SU-DHL-6 (cell line): ENCODE measurements at regions not wholly inside any gene's neighbourhood (a gene's known extent, or its start where the extent isn't known, plus 50 kb on each side); places are given as distances from the start of the nearest gene placed in this dataset.

Experiments
- H2AFZ ChIP-seq: fragments of 200-600 bp; sonication (generic); 2 replicates; pipeline ENCODE4 v1.6.1; 2014; ENCODE audit warnings: low read depth, mild to moderate bottlenecking, moderate library complexity, mixed read lengths, antibody characterized with exemption, low read length; ENCODE audit not compliant: severe bottlenecking
- H3F3A ChIP-seq: fragments of 200-600 bp; shearing (Covaris generic); 2 replicates; pipeline ENCODE4 v1.6.0; 2016; ENCODE audit warnings: antibody characterized with exemption, mild to moderate bottlenecking; ENCODE audit not compliant: insufficient read depth
- H3K27ac ChIP-seq: fragments of 200-600 bp; sonication (generic); 2 replicates; pipeline ENCODE4 v1.5.1; 2016; ENCODE audit warnings: low read depth, mild to moderate bottlenecking, low read length, moderate library complexity, mixed read lengths
- H3K27me3 ChIP-seq: fragments of 200-600 bp; sonication (generic), shearing (Covaris generic); 2 replicates; pipeline ENCODE4 v1.6.0; 2014; ENCODE audit warnings: mild to moderate bottlenecking, low read length
- H3K36me3 ChIP-seq: fragments of 200-600 bp; sonication (generic); 2 replicates; pipeline ENCODE4 v1.6.1; 2014; ENCODE audit warnings: mild to moderate bottlenecking, low read length, mixed read lengths
- H3K4me2 ChIP-seq: fragments of 300-600, 200-600 bp; shearing (Covaris generic), sonication (generic); 2 replicates; pipeline ENCODE4 v1.6.0; 2014; ENCODE audit warnings: low read length, low read depth, mild to moderate bottlenecking; ENCODE audit not compliant: poor library complexity, severe bottlenecking
- H3K4me3 ChIP-seq: fragments of 200-600 bp; sonication (generic); 2 replicates; pipeline ENCODE4 v1.5.1; 2014; ENCODE audit warnings: antibody characterized with exemption, low read length, mild to moderate bottlenecking, mixed read lengths; ENCODE audit not compliant: insufficient read depth, poor library complexity, severe bottlenecking
- H3K79me2 ChIP-seq: fragments of 200-600 bp; sonication (generic); 2 replicates; pipeline ENCODE4 v1.6.1; 2014; ENCODE audit warnings: mild to moderate bottlenecking, low read length, moderate library complexity; ENCODE audit not compliant: insufficient read depth
- H3K9ac ChIP-seq: fragments of 200-600 bp; sonication (generic); 2 replicates; pipeline ENCODE4 v1.7.0; 2014; ENCODE audit warnings: mild to moderate bottlenecking, low read length
- H3K9me2 ChIP-seq: fragments of 200-600 bp; sonication (generic); replicated peaks from 2 replicates; pipeline ENCODE4 v1.6.1; 2014; ENCODE audit warnings: low read length; ENCODE audit not compliant: insufficient read depth
- H3K9me3 ChIP-seq: fragments of 200-600 bp; sonication (generic); 2 replicates; pipeline ENCODE4 v1.6.1; 2014; ENCODE audit warnings: low read length, mixed read lengths; ENCODE audit not compliant: insufficient read depth
- H4K20me1 ChIP-seq: fragments of 200-600 bp; sonication (generic); 2 replicates; pipeline ENCODE4 v1.6.1; 2014; ENCODE audit warnings: low read depth, mild to moderate bottlenecking, antibody characterized with exemption, low read length, moderate library complexity, mixed read lengths
- EZH2phosphoT487 ChIP-seq: fragments of 200-600 bp; sonication (generic), shearing (Covaris generic); conservative IDR thresholded peaks from 2 replicates; pipeline ENCODE4 v1.6.1; 2018; ENCODE audit warnings: mild to moderate bottlenecking, antibody characterized with exemption, low read length, moderate library complexity, mixed read lengths
- TF ChIP-seq, protein P1 (sequence below): fragments of 200-600 bp; sonication (generic); IDR thresholded peaks from one replicate; pipeline ENCODE4 v1.5.1; 2017; ENCODE audit warnings: antibody characterized with exemption, mild to moderate bottlenecking, low read length, moderate library complexity; ENCODE audit not compliant: insufficient read depth, poor library complexity, severe bottlenecking

DNA sequence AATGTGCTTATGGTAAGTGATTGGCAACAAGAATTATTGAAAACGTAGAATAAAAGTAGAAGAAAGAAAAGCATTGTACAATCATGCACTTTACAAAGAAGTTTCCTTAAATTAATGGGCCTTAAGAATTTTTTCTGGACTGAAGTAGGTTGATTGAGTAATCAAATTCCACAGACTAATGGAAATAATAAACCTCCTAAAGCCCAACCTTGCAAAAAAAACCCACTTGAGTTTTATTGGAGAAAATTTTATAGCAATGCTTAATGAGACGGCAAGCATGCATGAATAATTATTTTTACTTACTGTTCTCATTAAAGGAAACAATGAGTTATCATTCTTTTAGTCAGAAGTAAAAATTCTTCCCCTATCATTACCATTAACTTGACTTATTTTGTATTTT, 676.1 kb upstream of the C9orf72 start:
- Histone ChIP-seq H3K27me3 (no peaks in the 10 kb centered on the region), H3K27ac (no peak overlapping the region), H3K79me2 (no peaks in the 10 kb centered on the region), H2AFZ (no peak overlapping the region), H3K9ac (no peak overlapping the region), H3K9me3 (no peaks in the 10 kb centered on the region), H3K4me2 (no peak overlapping the region), H4K20me1 (no peaks in the 10 kb centered on the region), H3F3A (no peaks in the 10 kb centered on the region), H3K36me3 (no peaks in the 10 kb centered on the region), H3K4me3 (no peak overlapping the region), H3K9me2 (no peaks in the 10 kb centered on the region)
- TF ChIP-seq, protein P1, sequence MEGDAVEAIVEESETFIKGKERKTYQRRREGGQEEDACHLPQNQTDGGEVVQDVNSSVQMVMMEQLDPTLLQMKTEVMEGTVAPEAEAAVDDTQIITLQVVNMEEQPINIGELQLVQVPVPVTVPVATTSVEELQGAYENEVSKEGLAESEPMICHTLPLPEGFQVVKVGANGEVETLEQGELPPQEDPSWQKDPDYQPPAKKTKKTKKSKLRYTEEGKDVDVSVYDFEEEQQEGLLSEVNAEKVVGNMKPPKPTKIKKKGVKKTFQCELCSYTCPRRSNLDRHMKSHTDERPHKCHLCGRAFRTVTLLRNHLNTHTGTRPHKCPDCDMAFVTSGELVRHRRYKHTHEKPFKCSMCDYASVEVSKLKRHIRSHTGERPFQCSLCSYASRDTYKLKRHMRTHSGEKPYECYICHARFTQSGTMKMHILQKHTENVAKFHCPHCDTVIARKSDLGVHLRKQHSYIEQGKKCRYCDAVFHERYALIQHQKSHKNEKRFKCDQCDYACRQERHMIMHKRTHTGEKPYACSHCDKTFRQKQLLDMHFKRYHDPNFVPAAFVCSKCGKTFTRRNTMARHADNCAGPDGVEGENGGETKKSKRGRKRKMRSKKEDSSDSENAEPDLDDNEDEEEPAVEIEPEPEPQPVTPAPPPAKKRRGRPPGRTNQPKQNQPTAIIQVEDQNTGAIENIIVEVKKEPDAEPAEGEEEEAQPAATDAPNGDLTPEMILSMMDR, result no peak
- TF ChIP-seq EZH2phosphoT487, result no peak

DNA sequence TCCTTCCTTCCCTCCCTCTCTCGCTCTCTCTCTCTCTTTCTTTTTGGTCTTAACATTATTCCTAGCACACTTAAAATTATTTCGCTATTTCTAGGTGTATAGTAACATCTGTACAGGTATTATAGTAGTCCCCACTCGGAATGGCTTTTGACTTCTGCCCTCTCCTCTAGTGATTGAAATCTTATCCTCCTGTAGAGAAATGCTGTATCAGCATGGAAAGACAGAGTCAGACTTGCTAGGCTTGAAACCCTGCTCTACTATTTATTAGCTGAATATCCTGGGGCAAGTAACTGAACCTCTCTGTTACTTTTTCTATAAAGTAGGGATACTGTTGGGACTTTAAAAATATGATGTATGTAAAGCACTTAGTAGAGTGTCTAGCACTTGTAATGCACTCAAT, 681.9 kb upstream of the C9orf72 start:
- H3K4me3 ChIP-seq, result no peak overlapping the region
- H3K9me2 ChIP-seq, result no peaks in the 10 kb centered on the region
- no peaks in the 10 kb centered on the region for H3K36me3 ChIP-seq
- H3K9me3 ChIP-seq, result no peaks in the 10 kb centered on the region; the same call in 1 of the 2 replicates
- no peak overlapping the region for H2AFZ ChIP-seq
- H3K27ac ChIP-seq, result no peak overlapping the region
- no peaks in the 10 kb centered on the region for H3K79me2 ChIP-seq
- H3K27me3 ChIP-seq, result no peaks in the 10 kb centered on the region
- H4K20me1 ChIP-seq, result no peaks in the 10 kb centered on the region
- no peaks in the 10 kb centered on the region for H3F3A ChIP-seq
- no peak overlapping the region for H3K9ac ChIP-seq
- H3K4me2 ChIP-seq, result no peak overlapping the region
- TF ChIP-seq, protein P1, result no peak
- no peak for TF ChIP-seq EZH2phosphoT487

DNA sequence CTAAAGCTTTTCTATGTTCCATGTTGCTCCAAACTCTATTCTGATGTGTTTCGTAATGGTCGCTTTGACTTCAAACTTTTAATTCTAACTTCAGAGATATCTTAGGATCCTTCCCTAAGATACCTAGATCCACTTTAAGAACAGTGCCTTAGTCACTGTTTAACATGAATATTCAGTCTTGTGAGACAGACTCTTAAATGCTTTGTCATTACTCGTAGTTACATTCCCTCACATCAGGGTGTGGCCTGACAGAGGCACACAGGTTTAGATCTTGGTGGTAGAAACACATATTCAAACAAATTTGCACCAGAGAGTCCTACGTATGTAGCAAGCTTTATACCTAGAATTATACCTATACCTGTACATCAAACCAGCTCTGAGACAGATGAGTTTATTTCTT, 687.0 kb upstream of the C9orf72 start:
- Histone ChIP-seq H3K4me2 (no peak overlapping the region), H3K27ac (no peak overlapping the region), H3K36me3 (no peaks in the 10 kb centered on the region), H3K9ac (no peak overlapping the region), H4K20me1 (no peaks in the 10 kb centered on the region), H3K9me2 (no peaks in the 10 kb centered on the region), H3K9me3 (no peaks in the 10 kb centered on the region; the same call in 1 of the 2 replicates), H3F3A (no peaks in the 10 kb centered on the region), H3K79me2 (no peaks in the 10 kb centered on the region), H3K4me3 (no peak overlapping the region), H3K27me3 (no peaks in the 10 kb centered on the region), H2AFZ (no peak overlapping the region)
- TF ChIP-seq EZH2phosphoT487, result no peak
- TF ChIP-seq, protein P1, result no peak
